ENCODE measurements at regions not wholly inside any gene's neighbourhood (a gene's known extent, or its start where the extent isn't known, plus 50 kb on each side); places are given as distances from the start of the nearest gene placed in this dataset.
"Not testable (repeated sequence)": the region's sequence is repeated elsewhere in the genome, so short reads cannot be mapped to it uniquely, and the experiment has no call there.

- Histone ChIP-seq H3K9me3 (ENCODE audit: control insufficient read depth in 3 of 3, low read length in 3 of 3) (no peaks in the 10 kb centered on the region), H3K27me3 (ENCODE audit: control insufficient read depth in 3 of 3, insufficient read depth in 3 of 3, low read length in 3 of 3) (no peaks in the 10 kb centered on the region), H3K27ac (ENCODE audit: low read depth, low read length) (no peak overlapping the region), H3K9ac (ENCODE audit: low read depth in 1 of 3, low read length in 3 of 3) (no peak overlapping the region), H3K36me3 (ENCODE audit: control insufficient read depth in 3 of 3, insufficient read depth in 3 of 3, low read length in 3 of 3) (no peaks in the 10 kb centered on the region), H3K4me3 (ENCODE audit: low read length in 3 of 3) (no peak overlapping the region), H3K4me1 (ENCODE audit: control insufficient read depth in 3 of 3, insufficient read depth in 3 of 3, low read length in 3 of 3) (no peaks in the 10 kb centered on the region)
These were observed 125.5 kb upstream of the NETO1 start for GRCh38 chr18:72993250-72993649.

DNA sequence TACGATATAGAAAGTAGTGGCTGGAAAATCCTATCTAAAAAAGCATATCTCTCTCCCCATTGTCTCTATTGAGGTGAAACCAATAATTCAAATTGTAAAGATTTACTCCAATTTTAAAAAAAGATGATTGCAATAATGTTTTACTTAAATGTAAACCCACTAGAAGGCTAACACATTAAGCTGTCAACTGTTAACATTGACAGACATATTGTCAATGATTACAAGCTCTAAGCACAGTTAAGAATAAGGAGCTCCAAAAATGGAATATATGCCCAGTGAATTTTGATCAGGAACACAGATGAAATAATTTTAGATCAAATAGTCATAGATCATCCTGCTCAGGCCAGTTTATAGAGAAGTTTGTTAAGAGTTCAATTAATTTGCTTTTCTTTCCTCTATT is 123.6 kb upstream of the NETO1 start:
- H3K27ac ChIP-seq (ENCODE audit: low read depth, low read length): no peak overlapping the region

DNA sequence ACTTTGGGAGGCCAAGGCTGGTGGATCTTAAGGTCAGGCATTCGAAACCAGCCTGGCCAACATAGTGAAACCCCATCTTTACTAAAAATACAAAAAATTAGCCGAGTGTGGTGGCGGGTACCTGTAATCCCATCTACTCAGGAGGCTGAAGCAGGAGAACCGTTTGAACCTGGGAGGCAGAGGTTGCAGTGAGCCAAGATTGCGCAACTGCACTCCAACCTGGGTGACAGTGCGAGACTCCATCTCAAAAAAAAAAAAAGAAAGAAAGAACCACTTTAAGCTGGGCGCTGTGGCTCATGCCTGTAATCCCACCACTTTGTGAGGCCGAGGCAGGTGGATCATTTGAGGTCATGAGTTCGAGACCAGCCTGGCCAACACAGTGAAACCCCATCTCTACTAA is 119.8 kb upstream of the NETO1 start:
- not testable (repeated sequence) for H3K27ac ChIP-seq (ENCODE audit: low read depth, low read length); H3K27me3 ChIP-seq (ENCODE audit: control insufficient read depth in 3 of 3, insufficient read depth in 3 of 3, low read length in 3 of 3); H3K9me3 ChIP-seq (ENCODE audit: control insufficient read depth in 3 of 3, low read length in 3 of 3); H3K9ac ChIP-seq (ENCODE audit: low read depth in 1 of 3, low read length in 3 of 3); H3K4me3 ChIP-seq (ENCODE audit: low read length in 3 of 3); H3K4me1 ChIP-seq (ENCODE audit: control insufficient read depth in 3 of 3, insufficient read depth in 3 of 3, low read length in 3 of 3); H3K36me3 ChIP-seq (ENCODE audit: control insufficient read depth in 3 of 3, insufficient read depth in 3 of 3, low read length in 3 of 3)

More for the DNA sequence above, 123.6 kb upstream of the NETO1 start:
- Histone ChIP-seq H3K9me3 (ENCODE audit: control insufficient read depth in 3 of 3, low read length in 3 of 3) (no peaks in the 10 kb centered on the region), H3K9ac (ENCODE audit: low read depth in 1 of 3, low read length in 3 of 3) (no peak overlapping the region), H3K4me1 (ENCODE audit: control insufficient read depth in 3 of 3, insufficient read depth in 3 of 3, low read length in 3 of 3) (no peaks in the 10 kb centered on the region), H3K27me3 (ENCODE audit: control insufficient read depth in 3 of 3, insufficient read depth in 3 of 3, low read length in 3 of 3) (no peaks in the 10 kb centered on the region), H3K36me3 (ENCODE audit: control insufficient read depth in 3 of 3, insufficient read depth in 3 of 3, low read length in 3 of 3) (no peaks in the 10 kb centered on the region), H3K4me3 (ENCODE audit: low read length in 3 of 3) (no peak overlapping the region)

GRCh38 chr18:72986103-72986502 is 118.3 kb upstream of the NETO1 start:
- Histone ChIP-seq H3K4me3 (ENCODE audit: low read length in 3 of 3) (no peak overlapping the region), H3K27me3 (ENCODE audit: control insufficient read depth in 3 of 3, insufficient read depth in 3 of 3, low read length in 3 of 3) (no peaks in the 10 kb centered on the region), H3K9me3 (ENCODE audit: control insufficient read depth in 3 of 3, low read length in 3 of 3) (peaks cover 0 to 1% (median 0%) of the 10 kb centered on the region in 3 donors), H3K4me1 (ENCODE audit: control insufficient read depth in 3 of 3, insufficient read depth in 3 of 3, low read length in 3 of 3) (no peaks in the 10 kb centered on the region), H3K36me3 (ENCODE audit: control insufficient read depth in 3 of 3, insufficient read depth in 3 of 3, low read length in 3 of 3) (no peaks in the 10 kb centered on the region), H3K9ac (ENCODE audit: low read depth in 1 of 3, low read length in 3 of 3) (no peak overlapping the region), H3K27ac (ENCODE audit: low read depth, low read length) (no peak overlapping the region)

DNA sequence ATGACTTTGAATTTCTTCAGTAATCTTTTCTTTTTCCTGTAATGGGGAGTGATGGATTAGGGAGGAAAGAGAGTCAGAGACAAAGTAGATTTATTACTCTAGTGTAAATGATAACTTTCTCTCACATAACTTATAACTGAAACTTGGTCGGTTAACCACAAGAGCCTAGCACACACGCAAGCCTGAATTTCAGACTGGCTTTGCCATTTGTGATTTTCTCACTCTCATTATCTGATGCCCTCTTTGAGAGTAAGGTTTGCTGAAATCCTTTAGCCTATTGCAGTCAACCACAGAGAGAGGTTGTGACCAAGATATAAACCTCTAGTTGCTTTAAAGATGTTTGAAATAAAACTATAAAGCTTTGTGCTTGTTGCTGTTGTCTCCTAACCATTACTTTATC is 117.9 kb upstream of the NETO1 start:
- Histone ChIP-seq H3K36me3 (ENCODE audit: control insufficient read depth in 3 of 3, insufficient read depth in 3 of 3, low read length in 3 of 3) (no peaks in the 10 kb centered on the region), H3K4me1 (ENCODE audit: control insufficient read depth in 3 of 3, insufficient read depth in 3 of 3, low read length in 3 of 3) (no peaks in the 10 kb centered on the region), H3K4me3 (ENCODE audit: low read length in 3 of 3) (no peak overlapping the region), H3K9ac (ENCODE audit: low read depth in 1 of 3, low read length in 3 of 3) (no peak overlapping the region), H3K27me3 (ENCODE audit: control insufficient read depth in 3 of 3, insufficient read depth in 3 of 3, low read length in 3 of 3) (no peaks in the 10 kb centered on the region), H3K9me3 (ENCODE audit: control insufficient read depth in 3 of 3, low read length in 3 of 3) (peaks cover 0 to 1% (median 0%) of the 10 kb centered on the region in 3 donors), H3K27ac (ENCODE audit: low read depth, low read length) (no peak overlapping the region)

- no peaks in the 10 kb centered on the region for H3K36me3 ChIP-seq (ENCODE audit: control insufficient read depth in 3 of 3, insufficient read depth in 3 of 3, low read length in 3 of 3)
- no peaks in the 10 kb centered on the region for H3K4me1 ChIP-seq (ENCODE audit: control insufficient read depth in 3 of 3, insufficient read depth in 3 of 3, low read length in 3 of 3)
- H3K27ac ChIP-seq (ENCODE audit: low read depth, low read length): no peak overlapping the region
- peaks cover 0 to 1% (median 0%) of the 10 kb centered on the region in 3 donors for H3K9me3 ChIP-seq (ENCODE audit: control insufficient read depth in 3 of 3, low read length in 3 of 3)
- H3K9ac ChIP-seq (ENCODE audit: low read depth in 1 of 3, low read length in 3 of 3): no peak overlapping the region
- H3K27me3 ChIP-seq (ENCODE audit: control insufficient read depth in 3 of 3, insufficient read depth in 3 of 3, low read length in 3 of 3): no peaks in the 10 kb centered on the region
- no peak overlapping the region for H3K4me3 ChIP-seq (ENCODE audit: low read length in 3 of 3)
These were observed 116.5 kb upstream of the NETO1 start for GRCh38 chr18:72984290-72984689.

DNA sequence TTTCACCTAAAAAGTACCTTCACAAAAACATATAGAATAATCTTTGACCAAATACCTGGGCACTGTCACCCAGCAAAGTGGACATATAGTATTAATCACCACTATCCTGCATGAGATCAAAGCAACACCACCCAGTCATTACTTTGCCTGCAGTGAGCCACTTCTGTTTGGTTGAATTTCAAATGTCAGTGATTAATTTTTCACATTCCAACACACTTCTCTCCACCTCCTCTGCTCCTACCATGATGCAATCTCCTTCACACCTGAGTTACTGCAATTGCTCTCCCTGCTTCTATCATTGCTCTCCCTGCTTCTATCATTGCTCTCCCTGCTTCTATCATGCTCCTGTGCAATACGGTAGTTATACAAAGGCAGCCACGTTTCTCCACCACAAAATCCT is 106.1 kb upstream of the NETO1 start:
- no peak overlapping the region for H3K27ac ChIP-seq (ENCODE audit: low read depth, low read length)
- no peak overlapping the region for H3K4me3 ChIP-seq (ENCODE audit: low read length in 3 of 3)
- H3K4me1 ChIP-seq (ENCODE audit: control insufficient read depth in 3 of 3, insufficient read depth in 3 of 3, low read length in 3 of 3): no peaks in the 10 kb centered on the region
- H3K9me3 ChIP-seq (ENCODE audit: control insufficient read depth in 3 of 3, low read length in 3 of 3): no peaks in the 10 kb centered on the region
- H3K36me3 ChIP-seq (ENCODE audit: control insufficient read depth in 3 of 3, insufficient read depth in 3 of 3, low read length in 3 of 3): no peaks in the 10 kb centered on the region
- no peaks in the 10 kb centered on the region for H3K27me3 ChIP-seq (ENCODE audit: control insufficient read depth in 3 of 3, insufficient read depth in 3 of 3, low read length in 3 of 3)
- no peak overlapping the region for H3K9ac ChIP-seq (ENCODE audit: low read depth in 1 of 3, low read length in 3 of 3)

GRCh38 chr18:72965616-72966015 is 97.8 kb upstream of the NETO1 start:
- Histone ChIP-seq H3K27ac (ENCODE audit: low read depth, low read length) (no peak overlapping the region), H3K4me1 (ENCODE audit: control insufficient read depth in 3 of 3, insufficient read depth in 3 of 3, low read length in 3 of 3) (no peaks in the 10 kb centered on the region), H3K9me3 (ENCODE audit: control insufficient read depth in 3 of 3, low read length in 3 of 3) (no peaks in the 10 kb centered on the region), H3K4me3 (ENCODE audit: low read length in 3 of 3) (no peak overlapping the region), H3K36me3 (ENCODE audit: control insufficient read depth in 3 of 3, insufficient read depth in 3 of 3, low read length in 3 of 3) (no peaks in the 10 kb centered on the region), H3K9ac (ENCODE audit: low read depth in 1 of 3, low read length in 3 of 3) (no peak overlapping the region), H3K27me3 (ENCODE audit: control insufficient read depth in 3 of 3, insufficient read depth in 3 of 3, low read length in 3 of 3) (no peaks in the 10 kb centered on the region)

DNA sequence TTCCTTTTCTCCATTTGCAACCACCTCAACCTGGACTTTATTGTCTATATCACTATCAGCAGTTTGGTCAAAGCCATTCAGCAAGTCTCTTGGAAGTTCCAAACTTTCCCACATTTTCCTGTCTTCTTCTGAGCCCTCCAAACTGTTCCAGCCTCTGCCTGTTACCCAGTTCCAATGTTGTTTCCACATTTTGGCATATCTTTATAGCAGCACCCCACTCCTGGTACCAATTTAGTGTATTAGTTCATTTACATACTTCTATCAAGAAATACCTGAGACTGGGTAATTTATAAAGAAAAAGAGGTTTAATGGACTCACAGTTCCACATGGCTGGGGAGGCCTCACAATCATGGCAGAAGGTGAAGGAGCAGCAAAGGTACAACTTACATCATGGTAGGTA is 90.4 kb upstream of the NETO1 start:
- not testable (repeated sequence) for H3K27me3 ChIP-seq (ENCODE audit: control insufficient read depth in 3 of 3, insufficient read depth in 3 of 3, low read length in 3 of 3); H3K27ac ChIP-seq (ENCODE audit: low read depth, low read length); H3K4me3 ChIP-seq (ENCODE audit: low read length in 3 of 3); H3K9ac ChIP-seq (ENCODE audit: low read depth in 1 of 3, low read length in 3 of 3); H3K9me3 ChIP-seq (ENCODE audit: control insufficient read depth in 3 of 3, low read length in 3 of 3); H3K36me3 ChIP-seq (ENCODE audit: control insufficient read depth in 3 of 3, insufficient read depth in 3 of 3, low read length in 3 of 3); H3K4me1 ChIP-seq (ENCODE audit: control insufficient read depth in 3 of 3, insufficient read depth in 3 of 3, low read length in 3 of 3)

DNA sequence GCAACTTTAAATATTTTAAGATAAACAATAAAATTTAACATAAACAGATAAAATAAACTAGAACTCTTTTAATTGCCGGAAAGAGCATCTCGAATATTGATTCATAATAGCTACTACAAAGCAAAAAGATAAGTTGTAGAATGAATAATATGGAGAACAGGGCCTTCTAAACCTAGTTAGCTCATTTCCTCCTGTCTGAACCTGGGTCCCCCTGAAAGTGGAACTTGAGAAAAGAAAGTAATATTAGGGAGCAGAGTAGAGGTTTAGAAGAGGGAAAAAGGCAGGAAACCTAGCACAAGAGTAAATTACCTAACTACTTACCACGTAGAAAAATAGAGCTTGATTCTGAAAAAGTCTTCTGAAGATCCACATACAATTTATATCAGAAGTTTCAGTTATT is 80.7 kb upstream of the NETO1 start:
- Histone ChIP-seq H3K4me1 (ENCODE audit: control insufficient read depth in 3 of 3, insufficient read depth in 3 of 3, low read length in 3 of 3) (no peaks in the 10 kb centered on the region), H3K27me3 (ENCODE audit: control insufficient read depth in 3 of 3, insufficient read depth in 3 of 3, low read length in 3 of 3) (no peaks in the 10 kb centered on the region)

GRCh38 chr18:72942766-72943165 is 75.0 kb upstream of the NETO1 start:
- H3K9ac ChIP-seq (ENCODE audit: low read depth in 1 of 3, low read length in 3 of 3): no peak overlapping the region
- no peak overlapping the region for H3K4me3 ChIP-seq (ENCODE audit: low read length in 3 of 3)
- no peaks in the 10 kb centered on the region for H3K36me3 ChIP-seq (ENCODE audit: control insufficient read depth in 3 of 3, insufficient read depth in 3 of 3, low read length in 3 of 3)
- no peaks in the 10 kb centered on the region for H3K4me1 ChIP-seq (ENCODE audit: control insufficient read depth in 3 of 3, insufficient read depth in 3 of 3, low read length in 3 of 3)
- no peaks in the 10 kb centered on the region for H3K27me3 ChIP-seq (ENCODE audit: control insufficient read depth in 3 of 3, insufficient read depth in 3 of 3, low read length in 3 of 3)
- H3K9me3 ChIP-seq (ENCODE audit: control insufficient read depth in 3 of 3, low read length in 3 of 3): no peaks in the 10 kb centered on the region
- H3K27ac ChIP-seq (ENCODE audit: low read depth, low read length): no peak overlapping the region

More for the DNA sequence above, 80.7 kb upstream of the NETO1 start:
- H3K9ac ChIP-seq (ENCODE audit: low read depth in 1 of 3, low read length in 3 of 3): no peak overlapping the region
- no peaks in the 10 kb centered on the region for H3K9me3 ChIP-seq (ENCODE audit: control insufficient read depth in 3 of 3, low read length in 3 of 3)
- no peak overlapping the region for H3K4me3 ChIP-seq (ENCODE audit: low read length in 3 of 3)
- no peak overlapping the region for H3K27ac ChIP-seq (ENCODE audit: low read depth, low read length)
- H3K36me3 ChIP-seq (ENCODE audit: control insufficient read depth in 3 of 3, insufficient read depth in 3 of 3, low read length in 3 of 3): no peaks in the 10 kb centered on the region

Data from skeletal muscle tissue (tissue), 3 donors.